ENCODE measurements at regions not wholly inside any gene's neighbourhood (a gene's known extent, or its start where the extent isn't known, plus 50 kb on each side); places are given as distances from the start of the nearest gene placed in this dataset.
A peak's percentile ranks its signal among the peaks of the same experiment; 100 is the strongest.

DNA sequence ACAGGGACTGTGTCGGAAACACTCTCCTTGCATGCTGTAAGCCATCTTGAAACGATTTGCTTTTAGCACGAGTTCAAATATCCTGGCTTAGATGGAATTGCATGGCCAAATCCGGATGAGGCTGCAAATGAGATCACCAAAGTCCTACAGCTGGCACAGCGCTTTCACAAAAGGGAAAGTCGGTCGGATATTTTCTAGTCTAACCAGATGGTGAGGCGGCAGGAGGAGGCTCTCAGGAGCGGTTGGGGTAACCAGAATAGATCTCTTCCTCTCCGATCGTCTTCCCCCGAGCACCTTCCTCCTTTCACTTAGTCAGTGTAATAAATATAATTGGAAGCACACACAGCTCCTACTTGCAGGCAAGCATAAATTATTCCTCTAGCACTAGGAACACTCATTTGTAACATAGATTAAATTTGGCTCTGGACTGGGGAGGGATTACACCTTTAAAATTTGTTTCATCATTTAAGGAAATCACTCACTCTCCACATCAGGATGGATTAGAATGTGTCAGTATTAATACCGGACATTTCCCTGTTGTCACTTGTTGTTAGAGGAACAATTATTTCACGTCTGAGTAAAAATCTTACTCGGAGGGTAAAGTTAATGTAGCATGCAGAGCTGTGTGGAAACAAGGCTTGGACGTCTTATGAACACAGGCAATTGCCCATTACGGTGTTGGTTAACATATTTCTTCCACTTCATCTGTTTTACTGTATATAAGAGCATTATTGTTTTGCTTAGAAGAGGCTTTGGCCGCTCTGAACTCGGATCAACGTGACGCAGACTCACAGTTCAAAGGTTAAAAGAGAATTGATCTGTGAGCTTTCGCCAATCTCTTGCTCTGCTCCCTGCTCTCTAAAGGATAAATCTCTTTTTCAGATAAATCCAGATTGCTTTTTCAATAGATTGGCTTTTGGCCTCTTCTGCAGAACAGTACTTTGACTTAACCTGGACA is 857.9 kb downstream of the TYW1 start:
- in situ Hi-C loops (cut with HindIII; ENCODE audit: low pct_unique_long_range_greater_than_20kb, low sequenced_read_pairs) = no loop called here
- no peak for DNase-seq (ENCODE audit: low read depth, low spot score)

GRCh38 chr7:67855322-67855721 is 858.7 kb downstream of the TYW1 start:
- in situ Hi-C loops (cut with HindIII; ENCODE audit: low pct_unique_long_range_greater_than_20kb, low sequenced_read_pairs) = no loop called here
- no peak for DNase-seq (ENCODE audit: low read depth, low spot score)

GRCh38 chr7:67856046-67856445 is 859.4 kb downstream of the TYW1 start:
- DNase-seq (ENCODE audit: low read depth, low spot score) = no peak
- in situ Hi-C loops (cut with HindIII; ENCODE audit: low pct_unique_long_range_greater_than_20kb, low sequenced_read_pairs) = no loop called here

DNA sequence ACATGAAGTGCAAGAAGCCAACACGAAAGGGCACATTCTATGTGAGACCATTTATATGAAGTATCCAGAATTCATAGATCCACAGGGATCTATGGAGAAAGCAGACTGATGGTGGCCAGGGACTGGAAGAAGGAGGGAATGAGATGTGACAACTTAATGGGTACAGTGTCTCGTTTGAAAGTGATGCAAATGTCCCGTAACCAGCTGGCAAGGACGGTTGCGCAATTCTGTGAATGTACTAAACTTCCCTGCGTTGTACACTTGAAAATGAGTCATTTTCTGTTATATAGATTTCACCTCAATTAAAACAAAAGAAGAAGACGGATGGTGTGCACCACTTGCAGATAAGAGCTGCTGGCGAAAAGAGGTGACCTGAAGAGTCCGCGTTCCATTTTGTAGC is 861.1 kb downstream of the TYW1 start:
- no peak for DNase-seq (ENCODE audit: low read depth, low spot score)
- in situ Hi-C loops (cut with HindIII; ENCODE audit: low pct_unique_long_range_greater_than_20kb, low sequenced_read_pairs) = no loop called here

- DNase-seq (ENCODE audit: low read depth, low spot score) = no peak
- in situ Hi-C loops (cut with HindIII; ENCODE audit: low pct_unique_long_range_greater_than_20kb, low sequenced_read_pairs) = no loop called here
Measured at GRCh38 chr7:67858931-67859330, 862.3 kb downstream of the TYW1 start.

GRCh38 chr7:67863911-67864310 is 867.3 kb downstream of the TYW1 start:
- in situ Hi-C loops (cut with HindIII; ENCODE audit: low pct_unique_long_range_greater_than_20kb, low sequenced_read_pairs) = no loop called here

DNA sequence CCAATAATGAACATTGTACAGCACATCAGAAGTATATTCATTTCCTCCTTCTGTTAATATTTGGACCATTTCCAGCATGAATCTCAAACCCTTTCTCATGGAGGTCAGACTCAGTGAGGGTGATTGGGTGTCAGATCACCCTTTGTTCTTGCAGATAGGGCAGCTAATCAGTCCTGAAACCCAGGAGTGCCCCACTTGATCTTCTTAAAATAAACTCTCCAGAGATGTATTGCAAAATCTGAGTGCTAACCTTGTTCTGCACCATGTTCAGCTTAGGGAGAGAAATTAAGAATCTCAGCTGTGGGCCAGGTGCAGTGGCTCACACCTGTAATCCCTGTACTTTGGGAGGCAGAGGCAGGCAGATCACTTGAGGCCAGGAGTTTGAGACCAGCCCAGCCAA is 869.4 kb downstream of the TYW1 start:
- in situ Hi-C loops (cut with HindIII; ENCODE audit: low pct_unique_long_range_greater_than_20kb, low sequenced_read_pairs) = no loop called here
- no peak for DNase-seq (ENCODE audit: low read depth, low spot score)

More at GRCh38 chr7:67863911-67864310, 867.3 kb downstream of the TYW1 start:
- no peak for DNase-seq (ENCODE audit: low read depth, low spot score)

DNA sequence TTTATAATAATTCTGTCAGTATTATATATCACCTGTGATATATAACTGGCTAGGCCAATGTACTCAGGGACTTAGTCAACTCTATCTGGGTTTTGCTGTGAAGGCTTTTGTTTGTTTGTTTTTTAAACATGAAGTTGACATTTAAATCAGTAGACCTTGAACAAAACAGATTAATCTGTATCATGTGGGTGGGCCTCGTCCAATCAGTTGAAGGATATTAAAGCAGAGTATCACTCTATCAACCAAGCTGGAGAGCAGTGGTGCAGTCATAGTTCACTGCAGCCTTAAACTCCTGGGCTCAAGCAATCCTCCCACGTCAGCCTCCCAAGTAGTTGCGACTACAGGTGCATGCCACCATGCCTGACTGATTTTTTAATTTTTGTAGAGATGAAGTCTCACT is 870.2 kb downstream of the TYW1 start:
- in situ Hi-C loops (cut with HindIII; ENCODE audit: low pct_unique_long_range_greater_than_20kb, low sequenced_read_pairs) = no loop called here
- DNase-seq (ENCODE audit: low read depth, low spot score) = no peak

DNA sequence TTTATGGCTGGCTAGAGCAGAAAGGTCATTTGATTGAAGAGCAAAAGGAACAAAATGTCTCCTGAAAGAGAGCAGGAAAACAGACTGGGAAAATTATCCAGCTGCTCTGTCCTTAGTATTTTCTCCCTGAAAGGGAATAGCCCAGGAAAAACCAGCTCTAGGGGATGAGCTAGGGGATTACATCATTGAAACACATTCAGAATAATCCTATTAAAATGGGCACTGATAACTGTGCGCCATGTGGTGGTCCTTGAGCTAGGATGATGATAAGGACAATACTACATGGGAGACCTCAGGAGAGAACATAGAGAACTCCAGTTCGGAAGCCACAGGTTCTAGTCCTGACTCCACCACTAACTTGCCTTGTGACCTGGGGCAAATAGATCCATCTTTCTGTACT is 873.8 kb downstream of the TYW1 start:
- DNase-seq (ENCODE audit: low read depth, low spot score) = no peak
- in situ Hi-C loops (cut with HindIII; ENCODE audit: low pct_unique_long_range_greater_than_20kb, low sequenced_read_pairs) = no loop called here

DNA sequence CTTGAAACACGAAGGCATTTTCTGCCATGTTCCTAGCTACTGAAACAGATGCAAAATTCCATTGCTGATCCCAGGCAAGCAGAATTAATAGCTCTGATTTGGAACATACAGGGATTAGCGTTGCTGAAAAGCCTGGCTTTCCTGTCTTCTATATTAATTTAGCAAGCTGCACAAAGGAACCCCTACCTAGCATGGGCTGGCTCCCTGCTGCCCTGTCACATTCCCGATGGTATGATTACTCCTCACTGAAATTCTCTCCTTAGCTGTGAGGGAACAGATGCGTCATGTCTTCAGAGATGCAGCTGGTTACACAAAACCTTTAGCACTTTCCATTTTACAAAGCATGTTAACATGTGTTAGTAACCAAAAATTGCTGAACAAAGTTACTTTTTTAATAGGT is 878.9 kb downstream of the TYW1 start:
- in situ Hi-C loops (cut with HindIII; ENCODE audit: low pct_unique_long_range_greater_than_20kb, low sequenced_read_pairs) = no loop called here
- DNase-seq (ENCODE audit: low read depth, low spot score) = no peak

DNA sequence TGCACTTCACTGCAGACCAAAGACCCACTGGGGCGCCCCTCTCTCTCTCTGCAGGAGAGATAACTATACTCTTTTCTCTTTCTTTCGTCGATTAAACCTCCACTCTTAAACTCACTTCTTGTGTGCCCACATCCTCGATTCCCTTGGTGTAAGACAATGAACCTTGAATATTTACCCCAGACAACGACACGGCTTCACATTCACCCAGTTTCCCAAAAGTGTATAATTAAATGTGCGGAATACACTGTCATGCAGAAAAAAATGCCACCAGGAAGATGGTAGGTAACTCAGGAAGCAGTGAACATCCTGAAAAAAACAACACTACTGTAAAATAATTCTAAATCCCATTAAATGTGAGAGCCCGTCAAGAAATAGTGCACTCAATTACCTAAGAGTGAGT is 882.2 kb downstream of the TYW1 start:
- in situ Hi-C loops (cut with HindIII; ENCODE audit: low pct_unique_long_range_greater_than_20kb, low sequenced_read_pairs) = no loop called here
- no peak for DNase-seq (ENCODE audit: low read depth, low spot score)

- in situ Hi-C loops (cut with HindIII; ENCODE audit: low pct_unique_long_range_greater_than_20kb, low sequenced_read_pairs) = no loop called here
Measured at GRCh38 chr7:67882843-67883242, 886.2 kb downstream of the TYW1 start.

GRCh38 chr7:67890316-67890715 is 893.7 kb downstream of the TYW1 start:
- no peak for DNase-seq (ENCODE audit: low read depth, low spot score)
- in situ Hi-C loops (cut with HindIII; ENCODE audit: low pct_unique_long_range_greater_than_20kb, low sequenced_read_pairs) = no loop called here

More at GRCh38 chr7:67882843-67883242, 886.2 kb downstream of the TYW1 start:
- DNase-seq (ENCODE audit: low read depth, low spot score) = no peak

- in situ Hi-C loops (cut with HindIII; ENCODE audit: low pct_unique_long_range_greater_than_20kb, low sequenced_read_pairs) = no loop called here
- DNase-seq (ENCODE audit: low read depth, low spot score) = no peak
Measured at GRCh38 chr7:67894746-67895145, 898.1 kb downstream of the TYW1 start.

DNA sequence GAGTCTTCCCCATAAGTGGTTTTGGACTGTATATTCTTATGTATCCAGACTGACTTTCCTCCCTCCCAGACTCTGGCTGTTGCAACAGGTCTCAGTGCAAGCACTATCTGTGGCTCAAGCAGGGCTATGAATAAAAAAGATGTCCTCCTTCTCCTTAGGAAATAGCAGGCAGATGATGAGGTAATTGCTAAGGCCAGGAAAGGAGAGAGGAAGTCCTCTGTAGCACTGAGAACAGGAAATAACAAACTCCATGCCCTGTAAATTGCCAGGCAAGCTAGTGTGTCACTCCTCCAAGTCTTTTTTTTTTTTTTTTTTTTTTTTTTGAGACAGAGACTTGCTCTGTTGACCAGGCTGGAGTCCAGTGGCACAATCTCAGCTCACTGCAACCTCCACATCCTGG is 900.1 kb downstream of the TYW1 start:
- in situ Hi-C loops (cut with HindIII; ENCODE audit: low pct_unique_long_range_greater_than_20kb, low sequenced_read_pairs) = no loop called here
- DNase-seq (ENCODE audit: low read depth, low spot score) = no peak

DNA sequence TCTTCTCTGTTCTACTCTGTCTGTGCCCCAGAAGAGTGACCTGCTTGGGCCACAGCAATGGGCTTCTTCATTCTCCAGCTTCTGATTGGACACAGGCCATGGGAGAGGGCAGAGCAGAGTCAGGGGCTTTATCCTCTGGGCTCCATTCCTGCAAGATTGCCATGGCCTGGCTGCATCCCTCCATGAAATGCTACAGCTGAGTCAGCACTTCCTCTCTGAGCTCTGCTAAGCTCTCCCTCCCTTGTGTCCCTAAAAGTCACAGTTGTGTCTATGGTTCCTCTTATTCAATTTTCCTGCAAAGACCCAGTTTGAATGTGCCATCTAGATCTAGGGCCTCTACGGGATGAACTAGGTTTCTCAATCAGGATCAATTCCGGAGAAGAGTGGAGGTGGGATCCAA is 903.8 kb downstream of the TYW1 start:
- in situ Hi-C loops (cut with HindIII; ENCODE audit: low pct_unique_long_range_greater_than_20kb, low sequenced_read_pairs) = no loop called here

DNA sequence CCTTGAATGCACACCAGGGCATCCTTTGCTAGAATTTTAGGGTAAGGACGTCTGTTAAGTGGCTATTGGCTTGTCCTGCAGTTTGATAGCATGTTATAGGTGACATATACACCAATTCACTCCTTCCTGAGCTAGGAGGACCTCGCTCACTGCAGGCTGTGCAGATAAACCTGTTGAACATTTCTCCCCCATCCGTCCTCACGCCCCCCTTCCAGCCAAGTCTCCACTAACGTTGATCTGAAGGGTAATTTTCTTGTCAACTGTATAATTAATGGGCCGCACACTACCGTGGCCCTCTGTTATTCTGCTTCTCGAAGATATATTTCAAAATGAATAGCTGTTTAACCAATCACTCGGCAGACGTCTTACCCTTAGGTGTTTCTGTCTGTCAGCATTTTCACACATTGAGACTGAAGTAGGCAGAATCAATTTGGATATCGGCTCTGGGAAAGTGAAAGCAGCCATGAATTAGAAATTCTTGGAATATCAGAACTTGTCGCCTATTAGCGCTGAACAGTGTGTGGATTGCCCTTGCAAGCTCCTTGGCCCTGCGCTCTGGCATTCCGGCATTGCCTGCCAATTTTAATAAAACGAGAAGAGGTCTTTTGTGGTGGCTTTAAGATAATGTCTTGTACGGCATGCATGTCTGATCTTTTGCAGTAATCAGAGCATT is 905.3 kb downstream of the TYW1 start:
- DNase-seq (ENCODE audit: low read depth, low spot score) = no peak
- in situ Hi-C loops (cut with HindIII; ENCODE audit: low pct_unique_long_range_greater_than_20kb, low sequenced_read_pairs) = no loop called here

More for the DNA sequence above, 903.8 kb downstream of the TYW1 start:
- DNase-seq (ENCODE audit: low read depth, low spot score) = no peak

DNA sequence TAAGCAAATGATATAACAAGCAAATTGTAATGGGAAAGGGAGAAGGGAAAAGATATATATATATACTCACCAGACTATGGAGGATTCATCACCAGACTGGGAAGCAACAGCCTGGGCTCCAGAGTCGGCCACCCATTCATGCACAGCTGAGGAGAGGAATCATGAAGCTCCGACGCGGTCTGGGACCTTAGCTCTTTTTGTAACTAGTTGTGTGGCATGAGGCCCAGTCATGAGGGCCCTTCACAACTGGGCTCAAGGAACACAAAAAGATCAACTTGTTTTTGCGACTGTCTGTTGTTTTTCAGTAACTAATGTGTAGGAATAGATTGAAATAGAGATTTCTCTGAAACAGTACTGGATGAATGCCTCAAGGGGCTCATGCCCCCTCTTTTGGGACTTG is 911.2 kb downstream of the TYW1 start:
- no peak for DNase-seq (ENCODE audit: low read depth, low spot score)
- in situ Hi-C loops (cut with HindIII; ENCODE audit: low pct_unique_long_range_greater_than_20kb, low sequenced_read_pairs) = no loop called here

GRCh38 chr7:67912437-67912836 is 915.8 kb downstream of the TYW1 start:
- peak; percentile 23 for DNase-seq (ENCODE audit: low read depth, low spot score)
- in situ Hi-C loops (cut with HindIII; ENCODE audit: low pct_unique_long_range_greater_than_20kb, low sequenced_read_pairs) = no loop called here
